T-cell (primary cell): ENCODE measurements at regions not wholly inside any gene's neighbourhood (a gene's known extent, or its start where the extent isn't known, plus 50 kb on each side); places are given as distances from the start of the nearest gene placed in this dataset.

Source experiments
- ATAC-seq, 4 experiments: fragments of 200-7000 bp in 3 of 4; fragments of 150-1000 bp in 1 of 4; cut with Tn5 transposase; replicated peaks in 1 of 4; 1 replicate in 3 of 4; 2 replicates in 1 of 4; pipeline ENCODE4 v1.10.0; 2021; ENCODE audit warnings: moderate library complexity in 3 of 4, mild to moderate bottlenecking in 2 of 4, moderate number of reproducible peaks in 1 of 4
- CTCF ChIA-PET, 2 donors: fragments of 300-600 bp; sonication (Branson Sonifier 250); formaldehyde crosslinking; loops; one replicate each; lab custom pipeline; 2022; ENCODE audit warnings: antibody characterized with exemption in 2 of 2; lab: Charles Lee
- POLR2A ChIA-PET, 2 donors: fragments of 300-600 bp; sonication (Branson Sonifier 250); formaldehyde crosslinking; loops; one replicate each; lab custom pipeline; 2022; ENCODE audit warnings: antibody characterized with exemption in 2 of 2; lab: Charles Lee
- DNase-seq, 35 experiments: peaks; one replicate each; pipeline versions ENCODE4 v3.0.0 to v3.0.0-alpha.2; 2013 to 2023
- H3K27ac ChIP-seq: one replicate; pipeline ENCODE4 v1.5.1; 2013; ENCODE audit warnings: low read length
- H3K27me3 ChIP-seq, 2 experiments: replicated peaks in 1 of 2; 1 replicate in 1 of 2; 2 replicates in 1 of 2; pipeline versions ENCODE4 v1.6.1 to v1.7.0; 2013; ENCODE audit warnings: low read length in 1 of 2, mixed read lengths in 1 of 2; ENCODE audit not compliant: control insufficient read depth in 2 of 2, insufficient read depth in 2 of 2; ENCODE audit errors: extremely low read depth in 1 of 2
- H3K36me3 ChIP-seq, 2 donors: 1 replicate in 1 of 2; 2 replicates in 1 of 2; pipeline versions ENCODE4 v1.6.1 to v1.7.0; 2013; ENCODE audit warnings: low read length in 1 of 2; ENCODE audit not compliant: control insufficient read depth in 2 of 2, insufficient read depth in 1 of 2; ENCODE audit errors: extremely low read depth in 1 of 2
- H3K4me1 ChIP-seq, 2 experiments: 1 replicate in 1 of 2; 2 replicates in 1 of 2; pipeline versions ENCODE4 v1.6.1 to v1.7.0; 2013; ENCODE audit warnings: low read length in 2 of 2, mixed read lengths in 1 of 2; ENCODE audit not compliant: insufficient read depth in 2 of 2, control insufficient read depth in 1 of 2; ENCODE audit errors: extremely low read depth in 1 of 2
- H3K4me3 ChIP-seq, 2 donors: 1 replicate in 1 of 2; 2 replicates in 1 of 2; pipeline versions ENCODE4 v1.5.1 to v1.7.0; 2013; ENCODE audit warnings: mild to moderate bottlenecking in 2 of 2, low read length in 1 of 2, moderate library complexity in 1 of 2; ENCODE audit not compliant: control insufficient read depth in 1 of 2; ENCODE audit errors: extremely low read depth in 1 of 2
- H3K9me3 ChIP-seq: 2 replicates; pipeline ENCODE4 v1.7.0; 2013
- H3K27ac Mint-ChIP-seq, 2 donors: one replicate each; pipeline ENCODE4 v1.8.0; 2020 to 2021; ENCODE audit warnings: mild to moderate bottlenecking in 2 of 2, mixed read lengths in 2 of 2
- H3K27me3 Mint-ChIP-seq, 2 donors: one replicate each; pipeline ENCODE4 v1.8.0; 2021 to 2022; ENCODE audit warnings: mixed read lengths in 2 of 2
- H3K36me3 Mint-ChIP-seq: one replicate; pipeline ENCODE4 v1.8.0; 2021; ENCODE audit warnings: mixed read lengths
- H3K4me1 Mint-ChIP-seq, 3 donors: one replicate each; pipeline ENCODE4 v1.8.0; 2020 to 2022; ENCODE audit warnings: mixed read lengths in 3 of 3, mild to moderate bottlenecking in 1 of 3
- H3K4me3 Mint-ChIP-seq, 3 donors: one replicate each; pipeline ENCODE4 v1.8.0; 2020 to 2022; ENCODE audit warnings: mild to moderate bottlenecking in 3 of 3, mixed read lengths in 3 of 3, moderate library complexity in 3 of 3
- H3K9me3 Mint-ChIP-seq, 3 donors: one replicate each; pipeline ENCODE4 v1.8.0; 2020 to 2022; ENCODE audit warnings: mixed read lengths in 3 of 3
- WGBS: methylation state at CpG from one replicate; pipeline ENCODE4 v1.1.5; 2013; ENCODE audit warnings: missing lambda C conversion rate; ENCODE audit not compliant: insufficient coverage; 5-methylcytosine and 5-hydroxymethylcytosine counted together

- Histone ChIP-seq H3K9me3 (no peaks in the 10 kb centered on the region), H3K27me3 (no peaks in the 10 kb centered on the region), H3K4me1 (no peaks in the 10 kb centered on the region), H3K4me3 (no peak overlapping the region), H3K36me3 (no peaks in the 10 kb centered on the region), H3K27ac (no peak overlapping the region)
- Mint-ChIP-seq H3K4me3 (no peak overlapping the region), H3K27ac (no peak overlapping the region), H3K27me3 (peaks cover 6 to 7% of the 10 kb centered on the region in 2 donors), H3K4me1 (no peaks in the 10 kb centered on the region), H3K36me3 (no peaks in the 10 kb centered on the region), H3K9me3 (no peaks in the 10 kb centered on the region)
- ChIA-PET POLR2A (no interaction called here), CTCF (no interaction called here)
- no peak for DNase-seq
- no peak for ATAC-seq
- WGBS: no CpG with 5 or more reads among the region's 2 CpGs
Observed at GRCh38 chr4:53659737-53660136, 68.5 kb upstream of the LNX1 start.

GRCh38 chr4:53659112-53659511 is 67.8 kb upstream of the LNX1 start:
- no peak overlapping the region for H3K27ac ChIP-seq
- no peak overlapping the region for H3K4me3 ChIP-seq
- ChIA-PET CTCF (no interaction called here), POLR2A (no interaction called here)
- H3K27me3 ChIP-seq: no peaks in the 10 kb centered on the region
- no peaks in the 10 kb centered on the region for H3K9me3 Mint-ChIP-seq
- no peaks in the 10 kb centered on the region for H3K9me3 ChIP-seq
- 69% methylated on average over 2 of the region's 5 CpGs for WGBS
- H3K4me1 Mint-ChIP-seq: no peaks in the 10 kb centered on the region
- ATAC-seq (no peak), DNase-seq (no peak)
- H3K4me3 Mint-ChIP-seq: no peak overlapping the region
- peaks cover 6 to 7% of the 10 kb centered on the region in 2 donors for H3K27me3 Mint-ChIP-seq
- no peak overlapping the region for H3K27ac Mint-ChIP-seq
- H3K36me3 Mint-ChIP-seq: no peaks in the 10 kb centered on the region
- H3K4me1 ChIP-seq: no peaks in the 10 kb centered on the region
- no peaks in the 10 kb centered on the region for H3K36me3 ChIP-seq

GRCh38 chr4:53658029-53658428 is 66.7 kb upstream of the LNX1 start:
- no peaks in the 10 kb centered on the region for H3K4me1 ChIP-seq
- no peak overlapping the region for H3K27ac ChIP-seq
- DNase-seq (no peak), ATAC-seq (no peak)
- H3K9me3 ChIP-seq: no peaks in the 10 kb centered on the region
- Mint-ChIP-seq H3K27me3 (peaks cover 6 to 7% of the 10 kb centered on the region in 2 donors), H3K27ac (no peak overlapping the region), H3K36me3 (no peaks in the 10 kb centered on the region), H3K4me1 (no peaks in the 10 kb centered on the region), H3K4me3 (no peak overlapping the region), H3K9me3 (no peaks in the 10 kb centered on the region)
- POLR2A ChIA-PET: no interaction called here
- no peaks in the 10 kb centered on the region for H3K36me3 ChIP-seq
- CTCF ChIA-PET: no interaction called here
- WGBS: no CpG with 5 or more reads among the region's 1 CpG
- no peaks in the 10 kb centered on the region for H3K27me3 ChIP-seq
- H3K4me3 ChIP-seq: no peak overlapping the region

- no peaks in the 10 kb centered on the region for H3K36me3 ChIP-seq
- POLR2A ChIA-PET: no interaction called here
- no peaks in the 10 kb centered on the region for H3K9me3 Mint-ChIP-seq
- no peaks in the 10 kb centered on the region for H3K9me3 ChIP-seq
- peaks cover 0 to 4% of the 10 kb centered on the region in 2 experiments for H3K27me3 ChIP-seq
- 93% methylated on average over 3 of the region's 7 CpGs for WGBS
- H3K27ac Mint-ChIP-seq: no peak overlapping the region
- no peaks in the 10 kb centered on the region for H3K4me1 Mint-ChIP-seq
- no peaks in the 10 kb centered on the region for H3K36me3 Mint-ChIP-seq
- no peak for ATAC-seq
- H3K27ac ChIP-seq: no peak overlapping the region
- no peak for DNase-seq
- H3K27me3 Mint-ChIP-seq: peaks cover 6 to 7% of the 10 kb centered on the region in 2 donors
- no peaks in the 10 kb centered on the region for H3K4me1 ChIP-seq
- CTCF ChIA-PET: no interaction called here
- H3K4me3 ChIP-seq: no peak overlapping the region
- no peak overlapping the region for H3K4me3 Mint-ChIP-seq
Observed at GRCh38 chr4:53656421-53656981, 65.2 kb upstream of the LNX1 start.

GRCh38 chr4:53654300-53654758 is 63.0 kb upstream of the LNX1 start:
- POLR2A ChIA-PET: no interaction called here
- no peak for DNase-seq
- H3K27ac ChIP-seq: no peak overlapping the region

GRCh38 chr4:53653484-53654053 is 62.3 kb upstream of the LNX1 start:
- Mint-ChIP-seq H3K9me3 (no peaks in the 10 kb centered on the region), H3K4me3 (no peak overlapping the region), H3K36me3 (no peaks in the 10 kb centered on the region), H3K4me1 (no peaks in the 10 kb centered on the region), H3K27ac (no peak overlapping the region), H3K27me3 (peaks cover 4 to 12% of the 10 kb centered on the region in 2 donors)
- DNase-seq (no peak), ATAC-seq (no peak)
- ChIA-PET POLR2A (no interaction called here), CTCF (no interaction called here)
- WGBS: 74% methylated on average over 3 of the region's 6 CpGs
- Histone ChIP-seq H3K36me3 (no peaks in the 10 kb centered on the region), H3K4me1 (no peaks in the 10 kb centered on the region), H3K27me3 (peaks cover 0 to 9% of the 10 kb centered on the region in 2 experiments), H3K27ac (no peak overlapping the region), H3K4me3 (no peak overlapping the region), H3K9me3 (no peaks in the 10 kb centered on the region)

More at GRCh38 chr4:53654300-53654758, 63.0 kb upstream of the LNX1 start:
- Mint-ChIP-seq H3K36me3 (no peaks in the 10 kb centered on the region), H3K27me3 (peaks cover 5 to 12% of the 10 kb centered on the region in 2 donors), H3K27ac (no peak overlapping the region), H3K4me1 (no peaks in the 10 kb centered on the region), H3K9me3 (no peaks in the 10 kb centered on the region), H3K4me3 (no peak overlapping the region)
- Histone ChIP-seq H3K27me3 (peaks cover 0 to 8% of the 10 kb centered on the region in 2 experiments), H3K9me3 (no peaks in the 10 kb centered on the region), H3K36me3 (no peaks in the 10 kb centered on the region), H3K4me1 (no peaks in the 10 kb centered on the region), H3K4me3 (no peak overlapping the region)
- CTCF ChIA-PET: no interaction called here
- no peak for ATAC-seq
- no CpG with 5 or more reads among the region's 5 CpGs for WGBS
